ENCODE measurements at regions not wholly inside any gene's neighbourhood (a gene's known extent, or its start where the extent isn't known, plus 50 kb on each side); places are given as distances from the start of the nearest gene placed in this dataset.
"Not testable (repeated sequence)": the region's sequence is repeated elsewhere in the genome, so short reads cannot be mapped to it uniquely, and the experiment has no call there.

DNA sequence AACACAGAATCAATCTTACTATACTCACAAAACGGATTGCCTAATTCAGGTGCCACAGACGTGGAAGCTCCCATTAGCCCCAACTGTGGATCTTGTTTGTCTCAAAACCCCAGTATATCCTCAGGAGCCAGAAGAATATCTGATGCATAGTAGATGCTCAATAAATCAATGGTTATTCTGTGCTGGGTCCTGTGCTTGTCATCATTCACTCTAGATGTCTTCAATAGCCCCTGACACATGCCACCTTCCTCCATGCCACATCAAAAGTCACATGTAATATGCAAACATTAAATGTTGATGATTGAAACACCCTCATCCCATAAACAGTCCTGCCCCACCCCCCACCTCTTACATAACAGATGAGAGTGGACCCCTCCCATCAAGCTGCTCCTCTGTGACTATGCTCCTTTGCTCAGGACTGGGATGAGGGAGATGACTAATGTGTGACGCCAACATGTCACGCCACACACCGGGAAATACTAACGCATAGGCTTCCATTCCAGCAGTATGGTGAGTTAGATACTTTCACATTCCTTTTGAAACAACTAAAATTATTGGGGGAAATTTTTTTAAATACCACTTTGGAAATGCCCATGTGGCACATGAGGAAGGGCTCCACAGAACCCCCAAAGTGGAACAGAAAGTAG, 267.6 kb upstream of the SDK2 start:
- Histone ChIP-seq H3K27me3 (ENCODE audit: control insufficient read depth, insufficient read depth, low read length) (peaks cover 28% of the 10 kb centered on the region), H3K9me3 (replicated peaks; ENCODE audit: control insufficient read depth, low read depth, low read length) (no peaks in the 10 kb centered on the region), H3K27ac (ENCODE audit: low read length) (no peak overlapping the region), H3K36me3 (ENCODE audit: control insufficient read depth, insufficient read depth, low read length) (no peaks in the 10 kb centered on the region), H3K4me1 (ENCODE audit: control insufficient read depth, insufficient read depth, low read length) (no peaks in the 10 kb centered on the region), H3K4me3 (ENCODE audit: low read length) (no peak overlapping the region)
- no peak for DNase-seq
- WGBS (ENCODE audit: insufficient coverage) = no CpG with 5 or more reads among the region's 6 CpGs

DNA sequence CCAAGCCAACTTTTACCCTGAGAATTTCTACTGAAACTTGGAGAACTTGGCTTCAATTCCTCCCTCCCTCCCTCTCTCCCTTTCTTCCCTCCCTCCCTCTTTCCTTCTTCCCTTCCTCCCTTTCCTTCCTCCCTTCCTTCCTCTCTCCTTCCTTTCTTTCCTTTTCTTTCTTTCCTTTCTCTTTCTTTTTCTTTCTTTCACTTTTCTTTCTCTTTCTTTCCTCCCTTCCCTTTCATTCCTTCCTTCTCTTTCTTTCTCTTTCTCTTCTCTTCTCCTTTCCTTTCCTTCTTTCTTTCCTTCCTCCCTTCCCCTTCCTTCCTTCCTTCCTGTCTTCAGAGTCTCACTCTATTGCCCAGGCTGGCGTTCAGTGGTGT, 268.1 kb upstream of the SDK2 start:
- no peaks in the 10 kb centered on the region for H3K36me3 ChIP-seq (ENCODE audit: control insufficient read depth, insufficient read depth, low read length)
- no peak for DNase-seq
- no peak overlapping the region for H3K27ac ChIP-seq (ENCODE audit: low read length)
- H3K27me3 ChIP-seq (ENCODE audit: control insufficient read depth, insufficient read depth, low read length) = peaks cover 23% of the 10 kb centered on the region
- H3K4me1 ChIP-seq (ENCODE audit: control insufficient read depth, insufficient read depth, low read length) = no peaks in the 10 kb centered on the region
- H3K4me3 ChIP-seq (ENCODE audit: low read length) = no peak overlapping the region
- no peaks in the 10 kb centered on the region for H3K9me3 ChIP-seq (replicated peaks; ENCODE audit: control insufficient read depth, low read depth, low read length)
- 83% methylated on average over 1 of the region's 1 CpG for WGBS (ENCODE audit: insufficient coverage)

DNA sequence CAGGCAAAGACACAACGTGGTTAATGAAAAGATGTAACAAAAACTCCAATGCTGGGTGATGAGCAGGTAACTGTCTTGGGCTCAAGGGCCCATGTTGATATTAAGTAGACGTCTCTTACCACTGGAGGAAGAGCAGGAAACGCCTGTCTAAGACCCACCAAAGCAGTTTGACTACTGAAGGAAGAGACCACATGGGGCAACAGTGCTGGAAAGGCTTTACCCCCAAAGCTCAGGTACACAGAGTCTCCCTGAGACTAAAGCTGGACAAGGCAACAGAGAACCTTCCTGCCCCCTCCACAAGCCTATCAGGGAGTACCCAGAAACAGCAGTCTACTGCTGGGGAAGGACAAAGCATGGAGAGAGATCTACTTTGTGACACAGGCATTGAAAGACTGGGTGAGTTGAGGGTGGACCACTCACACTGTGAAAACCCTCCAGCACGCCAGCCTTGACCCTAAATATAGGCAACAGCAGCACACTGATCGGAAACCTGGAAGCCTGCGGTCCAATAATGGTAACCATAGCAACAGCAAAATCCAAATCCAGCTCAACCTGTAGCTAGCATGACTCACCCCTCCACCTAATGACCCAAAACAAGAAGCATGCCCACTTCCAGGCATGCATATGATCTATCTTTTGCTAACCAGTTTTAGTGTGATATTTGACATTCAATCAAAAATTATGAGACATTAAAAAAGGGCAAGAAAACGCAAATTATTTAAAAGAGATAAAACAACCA, 270.5 kb upstream of the SDK2 start:
- Histone ChIP-seq H3K36me3 (ENCODE audit: control insufficient read depth, insufficient read depth, low read length) (no peaks in the 10 kb centered on the region), H3K4me1 (ENCODE audit: control insufficient read depth, insufficient read depth, low read length) (no peaks in the 10 kb centered on the region), H3K27me3 (ENCODE audit: control insufficient read depth, insufficient read depth, low read length) (peaks cover 11% of the 10 kb centered on the region), H3K9me3 (replicated peaks; ENCODE audit: control insufficient read depth, low read depth, low read length) (no peaks in the 10 kb centered on the region), H3K27ac (ENCODE audit: low read length) (no peak overlapping the region), H3K4me3 (ENCODE audit: low read length) (no peak overlapping the region)
- 79% methylated on average over 6 of the region's 7 CpGs for WGBS (ENCODE audit: insufficient coverage)
- no peak for DNase-seq

DNA sequence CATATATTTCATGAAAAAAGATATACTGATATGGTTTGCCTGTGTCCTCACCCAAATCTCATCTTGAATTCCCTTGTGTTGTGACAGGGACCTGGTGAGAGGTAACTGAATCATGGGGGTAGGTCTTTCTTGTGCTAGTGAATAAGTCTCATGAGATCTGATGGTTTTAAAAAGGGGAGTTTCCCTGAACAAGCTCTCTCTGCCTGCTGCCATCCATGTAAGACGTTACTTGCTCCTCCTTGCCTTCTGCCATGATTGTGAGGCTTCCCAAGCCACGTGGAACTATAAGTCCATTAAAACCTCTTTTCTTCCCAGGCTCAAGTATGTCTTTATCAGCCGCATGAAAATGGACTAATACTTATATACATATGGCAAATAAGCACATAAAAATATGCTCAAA, 274.8 kb upstream of the SDK2 start:
- H3K27me3 ChIP-seq (ENCODE audit: control insufficient read depth, insufficient read depth, low read length); H3K4me3 ChIP-seq (ENCODE audit: low read length); H3K27ac ChIP-seq (ENCODE audit: low read length); H3K9me3 ChIP-seq (replicated peaks; ENCODE audit: control insufficient read depth, low read depth, low read length); H3K36me3 ChIP-seq (ENCODE audit: control insufficient read depth, insufficient read depth, low read length); H3K4me1 ChIP-seq (ENCODE audit: control insufficient read depth, insufficient read depth, low read length); DNase-seq: not testable (repeated sequence)
- WGBS (ENCODE audit: insufficient coverage) = no CpG with 5 or more reads among the region's 3 CpGs

DNA sequence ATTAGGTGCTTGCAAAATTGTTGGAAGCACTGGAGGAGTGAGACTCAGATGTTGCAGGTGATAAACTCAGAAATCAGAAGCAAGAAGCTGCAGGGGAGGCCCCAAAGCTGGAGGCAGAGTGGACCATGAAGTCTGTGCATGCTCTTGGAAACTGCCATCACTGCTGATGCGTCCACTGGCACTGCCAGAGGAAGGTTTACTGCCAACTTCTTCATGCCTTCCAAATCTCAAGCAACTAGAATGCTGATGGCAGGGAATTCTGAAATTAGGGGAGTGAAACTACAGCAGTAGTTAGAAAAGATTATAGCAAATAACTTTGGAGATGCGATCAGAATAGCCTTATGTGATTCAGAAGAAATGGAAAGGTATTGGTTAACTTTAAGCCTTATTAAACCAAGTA, 277.1 kb upstream of the SDK2 start:
- H3K27ac ChIP-seq (ENCODE audit: low read length) = no peak overlapping the region

DNA sequence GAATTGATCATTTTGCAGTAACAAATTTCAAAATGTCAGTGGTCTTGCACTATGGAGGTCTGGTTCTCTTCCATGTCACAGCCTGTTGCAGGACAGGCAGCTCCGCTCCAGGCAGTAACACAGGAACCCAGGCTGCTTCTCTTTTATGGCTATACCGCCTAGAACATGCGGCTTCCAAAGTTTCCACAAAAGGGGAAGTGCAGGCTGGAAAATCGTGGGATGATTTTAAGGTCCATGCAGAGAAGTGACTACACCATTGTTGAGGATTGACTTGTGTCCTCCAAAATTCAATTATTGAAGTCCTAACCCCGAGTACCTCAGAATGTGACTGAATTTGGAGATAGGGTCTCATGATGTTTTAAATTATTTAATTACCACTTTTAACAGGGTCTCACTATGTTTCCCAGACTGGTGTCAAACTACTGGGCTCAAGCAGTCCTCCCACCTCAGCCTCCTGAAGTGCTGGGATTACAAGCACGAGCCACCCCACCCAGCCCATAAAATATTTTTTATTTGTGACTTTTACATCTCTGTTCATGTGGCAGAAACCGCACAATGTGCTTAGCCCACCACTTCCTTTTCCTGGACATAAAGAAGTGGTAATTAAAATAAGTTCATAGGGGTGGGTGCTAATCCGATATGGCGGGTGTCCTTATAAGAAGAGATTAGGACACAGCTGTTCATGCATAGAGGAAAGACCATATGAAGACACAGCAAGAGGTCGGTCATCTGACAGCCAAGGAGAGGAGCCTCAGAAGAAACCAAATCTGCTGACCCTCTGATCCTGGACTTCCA, 279.2 kb upstream of the RPL38 start:
- Histone ChIP-seq H3K4me1 (ENCODE audit: control insufficient read depth, insufficient read depth, low read length) (no peaks in the 10 kb centered on the region), H3K9me3 (replicated peaks; ENCODE audit: control insufficient read depth, low read depth, low read length) (peaks cover 5% of the 10 kb centered on the region), H3K27ac (ENCODE audit: low read length) (no peak overlapping the region), H3K36me3 (ENCODE audit: control insufficient read depth, insufficient read depth, low read length) (no peaks in the 10 kb centered on the region), H3K27me3 (ENCODE audit: control insufficient read depth, insufficient read depth, low read length) (peaks cover 5% of the 10 kb centered on the region), H3K4me3 (ENCODE audit: low read length) (no peak overlapping the region)
- 82% methylated on average over 4 of the region's 10 CpGs for WGBS (ENCODE audit: insufficient coverage)
- no peak for DNase-seq

More for the DNA sequence above, 277.1 kb upstream of the SDK2 start:
- Histone ChIP-seq H3K27me3 (ENCODE audit: control insufficient read depth, insufficient read depth, low read length) (peaks cover 5% of the 10 kb centered on the region), H3K9me3 (replicated peaks; ENCODE audit: control insufficient read depth, low read depth, low read length) (no peaks in the 10 kb centered on the region), H3K4me1 (ENCODE audit: control insufficient read depth, insufficient read depth, low read length) (no peaks in the 10 kb centered on the region), H3K4me3 (ENCODE audit: low read length) (no peak overlapping the region), H3K36me3 (ENCODE audit: control insufficient read depth, insufficient read depth, low read length) (no peaks in the 10 kb centered on the region)
- no CpG with 5 or more reads among the region's 2 CpGs for WGBS (ENCODE audit: insufficient coverage)
- DNase-seq = no peak

GRCh38 chr17:73924909-73925186, 278.6 kb upstream of the RPL38 start:
- no peak overlapping the region for H3K27ac ChIP-seq (ENCODE audit: low read length)
- no peaks in the 10 kb centered on the region for H3K4me1 ChIP-seq (ENCODE audit: control insufficient read depth, insufficient read depth, low read length)
- DNase-seq = no peak
- H3K27me3 ChIP-seq (ENCODE audit: control insufficient read depth, insufficient read depth, low read length) = peaks cover 7% of the 10 kb centered on the region
- no peaks in the 10 kb centered on the region for H3K36me3 ChIP-seq (ENCODE audit: control insufficient read depth, insufficient read depth, low read length)
- no peak overlapping the region for H3K4me3 ChIP-seq (ENCODE audit: low read length)
- peaks cover 5% of the 10 kb centered on the region for H3K9me3 ChIP-seq (replicated peaks; ENCODE audit: control insufficient read depth, low read depth, low read length)

DNA sequence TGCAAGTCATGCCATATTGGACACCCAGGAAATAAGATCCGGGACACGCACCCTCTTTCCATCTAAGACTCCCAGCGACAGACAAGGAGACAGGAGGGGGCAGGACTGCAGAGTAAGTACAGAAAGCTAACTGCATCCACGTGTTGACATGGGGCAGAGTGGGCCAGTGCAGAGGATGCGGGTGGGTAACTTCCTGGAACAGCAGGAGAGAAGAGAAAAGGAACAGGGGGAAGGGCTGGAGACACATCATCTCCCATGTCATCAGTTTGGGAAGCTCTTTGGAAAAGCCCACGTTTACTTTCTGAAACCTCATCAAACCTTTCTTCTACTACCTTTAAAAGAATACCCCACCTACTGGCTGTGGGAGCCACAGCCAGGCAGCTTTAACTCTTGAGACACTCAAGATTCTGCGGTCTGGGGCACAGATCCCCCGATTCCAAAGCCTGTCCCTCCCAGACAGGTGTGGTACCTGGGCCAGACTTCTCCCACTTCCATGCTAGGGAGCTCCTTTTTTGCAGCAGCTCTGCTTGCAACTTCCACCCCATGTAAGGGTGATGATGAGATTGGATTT, 273.5 kb upstream of the RPL38 start:
- Histone ChIP-seq H3K4me1 (ENCODE audit: control insufficient read depth, insufficient read depth, low read length) (no peaks in the 10 kb centered on the region), H3K9me3 (replicated peaks; ENCODE audit: control insufficient read depth, low read depth, low read length) (peaks cover 5% of the 10 kb centered on the region), H3K4me3 (ENCODE audit: low read length) (no peak overlapping the region), H3K27me3 (ENCODE audit: control insufficient read depth, insufficient read depth, low read length) (peaks cover 8% of the 10 kb centered on the region), H3K36me3 (ENCODE audit: control insufficient read depth, insufficient read depth, low read length) (no peaks in the 10 kb centered on the region), H3K27ac (ENCODE audit: low read length) (no peak overlapping the region)
- 22% methylated on average over 6 of the region's 8 CpGs for WGBS (ENCODE audit: insufficient coverage)
- no peak for DNase-seq

GRCh38 chr17:73932216-73932749, 271.2 kb upstream of the RPL38 start:
- Histone ChIP-seq H3K36me3 (ENCODE audit: control insufficient read depth, insufficient read depth, low read length) (no peaks in the 10 kb centered on the region), H3K27ac (ENCODE audit: low read length) (no peak overlapping the region), H3K27me3 (ENCODE audit: control insufficient read depth, insufficient read depth, low read length) (peaks cover 8% of the 10 kb centered on the region), H3K9me3 (replicated peaks; ENCODE audit: control insufficient read depth, low read depth, low read length) (peaks cover 5% of the 10 kb centered on the region), H3K4me1 (ENCODE audit: control insufficient read depth, insufficient read depth, low read length) (no peaks in the 10 kb centered on the region), H3K4me3 (ENCODE audit: low read length) (no peak overlapping the region)
- 83% methylated on average over 2 of the region's 9 CpGs for WGBS (ENCODE audit: insufficient coverage)
- no peak for DNase-seq

- Histone ChIP-seq H3K4me1 (ENCODE audit: control insufficient read depth, insufficient read depth, low read length) (no peaks in the 10 kb centered on the region), H3K4me3 (ENCODE audit: low read length) (no peak overlapping the region), H3K27me3 (ENCODE audit: control insufficient read depth, insufficient read depth, low read length) (peaks cover 8% of the 10 kb centered on the region), H3K36me3 (ENCODE audit: control insufficient read depth, insufficient read depth, low read length) (no peaks in the 10 kb centered on the region), H3K27ac (ENCODE audit: low read length) (no peak overlapping the region), H3K9me3 (replicated peaks; ENCODE audit: control insufficient read depth, low read depth, low read length) (no peaks in the 10 kb centered on the region)
- WGBS (ENCODE audit: insufficient coverage) = 77% methylated on average over 7 of the region's 8 CpGs
- DNase-seq = no peak
Observed at GRCh38 chr17:73933164-73933766, 270.2 kb upstream of the RPL38 start.

Data from muscle of leg (tissue), 3 donors.